ENCODE measurements at regions not wholly inside any gene's neighbourhood (a gene's known extent, or its start where the extent isn't known, plus 50 kb on each side); places are given as distances from the start of the nearest gene placed in this dataset.

DNA sequence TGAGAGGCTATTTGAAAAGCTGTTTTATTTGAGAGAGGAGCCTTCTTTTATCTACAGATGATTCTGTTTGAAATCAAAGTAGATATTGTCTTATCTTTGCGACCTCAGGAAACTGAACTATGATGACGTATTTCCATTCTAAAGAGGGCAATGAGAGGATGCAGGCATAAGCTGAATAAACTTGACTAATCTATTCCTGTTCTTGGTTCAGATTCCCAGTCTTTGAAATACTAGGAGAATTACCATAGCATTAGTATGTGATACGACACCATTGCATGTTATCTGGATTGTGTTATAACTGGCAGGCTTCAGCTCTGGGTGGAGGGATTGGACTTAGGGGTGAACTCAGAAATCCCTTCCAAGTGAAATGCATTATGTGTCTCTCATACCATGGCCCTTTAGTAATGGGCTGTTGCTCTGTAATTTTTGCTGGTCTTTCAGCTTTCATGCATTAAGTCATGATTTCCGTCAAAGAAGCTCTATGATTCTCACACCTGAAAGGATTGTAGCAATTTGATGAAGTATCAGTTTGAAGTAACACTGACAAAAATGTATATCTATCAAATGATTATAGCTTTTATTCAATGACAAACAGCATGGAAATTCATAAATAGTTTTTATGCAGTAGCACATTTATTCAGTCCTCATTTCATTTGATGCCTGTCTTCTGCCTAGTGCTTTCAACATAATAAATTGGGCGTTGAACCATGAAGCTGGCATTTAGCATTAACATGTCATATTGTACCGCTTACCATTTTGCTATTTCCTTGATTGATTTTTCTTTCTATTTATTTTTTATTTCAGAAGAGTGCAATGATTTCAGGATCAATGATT lies 138.4 kb upstream of the SPACA1 start:
- no peak for DNase-seq
- TF ChIP-seq POLR2A (IDR thresholded peaks at IDR 0.05) (no peak), EP300 (IDR thresholded peaks at IDR 0.05) (no peak)
- TF ChIP-seq, protein P1, sequence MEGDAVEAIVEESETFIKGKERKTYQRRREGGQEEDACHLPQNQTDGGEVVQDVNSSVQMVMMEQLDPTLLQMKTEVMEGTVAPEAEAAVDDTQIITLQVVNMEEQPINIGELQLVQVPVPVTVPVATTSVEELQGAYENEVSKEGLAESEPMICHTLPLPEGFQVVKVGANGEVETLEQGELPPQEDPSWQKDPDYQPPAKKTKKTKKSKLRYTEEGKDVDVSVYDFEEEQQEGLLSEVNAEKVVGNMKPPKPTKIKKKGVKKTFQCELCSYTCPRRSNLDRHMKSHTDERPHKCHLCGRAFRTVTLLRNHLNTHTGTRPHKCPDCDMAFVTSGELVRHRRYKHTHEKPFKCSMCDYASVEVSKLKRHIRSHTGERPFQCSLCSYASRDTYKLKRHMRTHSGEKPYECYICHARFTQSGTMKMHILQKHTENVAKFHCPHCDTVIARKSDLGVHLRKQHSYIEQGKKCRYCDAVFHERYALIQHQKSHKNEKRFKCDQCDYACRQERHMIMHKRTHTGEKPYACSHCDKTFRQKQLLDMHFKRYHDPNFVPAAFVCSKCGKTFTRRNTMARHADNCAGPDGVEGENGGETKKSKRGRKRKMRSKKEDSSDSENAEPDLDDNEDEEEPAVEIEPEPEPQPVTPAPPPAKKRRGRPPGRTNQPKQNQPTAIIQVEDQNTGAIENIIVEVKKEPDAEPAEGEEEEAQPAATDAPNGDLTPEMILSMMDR (IDR thresholded peaks at IDR 0.05), result no peak
- Histone ChIP-seq H3K4me1 (ENCODE audit: insufficient read depth) (no peaks in the 10 kb centered on the region), H3K27ac (no peak overlapping the region), H3K27me3 (no peaks in the 10 kb centered on the region), H3K4me3 (no peak overlapping the region), H3K36me3 (no peaks in the 10 kb centered on the region), H3K9me3 (no peaks in the 10 kb centered on the region)
- intact Hi-C loops (cut with DNase I), result no loop called here
- WGBS, 3 donors, result 86 to 87% (median 87%) methylated on average over 6 of the region's 6 CpGs

DNA sequence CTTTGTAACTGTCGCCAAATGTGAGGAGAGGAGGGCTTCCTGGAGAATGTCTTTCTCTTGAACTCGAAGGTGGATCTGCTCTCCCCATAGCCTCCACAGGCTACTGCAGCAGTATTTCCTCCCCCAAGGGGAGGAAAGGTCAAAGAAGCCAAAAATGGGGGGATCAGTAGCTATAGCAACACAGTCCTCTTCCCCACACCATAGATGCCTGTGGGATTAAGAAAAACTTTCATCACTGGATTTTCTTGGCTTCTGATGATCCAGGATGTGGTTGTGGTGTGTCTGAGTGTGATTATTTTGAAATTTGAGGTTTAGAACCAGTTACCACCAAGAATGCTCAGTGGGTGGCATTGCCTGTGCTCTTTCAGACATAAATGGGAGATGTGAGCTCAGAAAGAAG lies 140.1 kb upstream of the SPACA1 start:
- intact Hi-C loops (cut with DNase I), result no loop called here
- TF ChIP-seq, protein P1 (IDR thresholded peaks at IDR 0.05), result no peak
- no peak for TF ChIP-seq EP300 (IDR thresholded peaks at IDR 0.05)
- no peak for DNase-seq
- 46 to 55% (median 53%) methylated on average over 2 of the region's 2 CpGs for WGBS, 3 donors
- Histone ChIP-seq H3K36me3 (no peaks in the 10 kb centered on the region), H3K27me3 (no peaks in the 10 kb centered on the region), H3K27ac (no peak overlapping the region), H3K9me3 (no peaks in the 10 kb centered on the region), H3K4me1 (ENCODE audit: insufficient read depth) (no peaks in the 10 kb centered on the region), H3K4me3 (no peak overlapping the region)

- DNase-seq, result no peak
- 53 to 61% (median 58%) methylated on average over 2 of the region's 2 CpGs for WGBS, 3 donors
- no peaks in the 10 kb centered on the region for H3K9me3 ChIP-seq
- no peaks in the 10 kb centered on the region for H3K4me1 ChIP-seq (ENCODE audit: insufficient read depth)
- H3K27ac ChIP-seq, result no peak overlapping the region
- TF ChIP-seq EP300 (IDR thresholded peaks at IDR 0.05), result no peak
- no peak for TF ChIP-seq POLR2A (IDR thresholded peaks at IDR 0.05)
- TF ChIP-seq, protein P1 (IDR thresholded peaks at IDR 0.05), result no peak
- no peaks in the 10 kb centered on the region for H3K27me3 ChIP-seq
- H3K36me3 ChIP-seq, result no peaks in the 10 kb centered on the region
- intact Hi-C loops (cut with DNase I), result no loop called here
- H3K4me3 ChIP-seq, result no peak overlapping the region
These were observed 142.5 kb upstream of the SPACA1 start for GRCh38 chr6:87905101-87905641.

GRCh38 chr6:87904011-87904410 lies 143.6 kb upstream of the SPACA1 start:
- TF ChIP-seq EP300 (IDR thresholded peaks at IDR 0.05) (no peak), POLR2A (IDR thresholded peaks at IDR 0.05) (no peak)
- TF ChIP-seq, protein P1 (IDR thresholded peaks at IDR 0.05), result no peak
- no peaks in the 10 kb centered on the region for H3K27me3 ChIP-seq
- H3K4me1 ChIP-seq (ENCODE audit: insufficient read depth), result no peaks in the 10 kb centered on the region
- no peaks in the 10 kb centered on the region for H3K36me3 ChIP-seq
- no peak for DNase-seq
- no peak overlapping the region for H3K4me3 ChIP-seq
- H3K27ac ChIP-seq, result no peak overlapping the region
- intact Hi-C loops (cut with DNase I), result no loop called here
- H3K9me3 ChIP-seq, result no peaks in the 10 kb centered on the region

Measured in ovary (tissue), 7 donors.